ENCODE measurements at regions not wholly inside any gene's neighbourhood (a gene's known extent, or its start where the extent isn't known, plus 50 kb on each side); places are given as distances from the start of the nearest gene placed in this dataset.

DNA sequence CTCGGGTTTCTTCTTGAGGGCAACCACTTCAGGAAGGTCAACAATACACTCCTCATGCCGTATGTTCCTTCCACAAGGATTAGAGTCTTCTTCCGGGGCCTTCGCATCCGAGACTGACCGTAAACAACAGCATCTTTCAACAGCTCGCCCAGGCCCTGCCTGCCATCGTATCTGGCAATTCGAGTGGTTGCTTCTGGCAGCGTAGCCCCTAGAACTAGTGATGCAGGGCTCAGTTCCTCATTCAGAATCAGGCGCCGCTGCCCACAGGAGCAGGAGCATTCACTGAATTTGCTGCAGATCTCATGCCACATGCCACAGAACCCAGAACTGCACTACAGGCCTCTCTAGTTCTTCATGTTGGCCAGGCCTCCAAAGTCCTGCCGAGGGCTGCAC is 59.0 kb upstream of the AFDN start:
- peaks cover 2% of the 10 kb centered on the region for H3K27me3 ChIP-seq (ENCODE audit: insufficient read depth, poor library complexity, severe bottlenecking)
- no peak for DNase-seq (ENCODE audit: low spot score)
- no peak overlapping the region for H3K4me3 ChIP-seq (ENCODE audit: severe bottlenecking)
- no peaks in the 10 kb centered on the region for H3K4me1 ChIP-seq (ENCODE audit: insufficient read depth, poor library complexity, severe bottlenecking)
- TF ChIP-seq, protein P1, sequence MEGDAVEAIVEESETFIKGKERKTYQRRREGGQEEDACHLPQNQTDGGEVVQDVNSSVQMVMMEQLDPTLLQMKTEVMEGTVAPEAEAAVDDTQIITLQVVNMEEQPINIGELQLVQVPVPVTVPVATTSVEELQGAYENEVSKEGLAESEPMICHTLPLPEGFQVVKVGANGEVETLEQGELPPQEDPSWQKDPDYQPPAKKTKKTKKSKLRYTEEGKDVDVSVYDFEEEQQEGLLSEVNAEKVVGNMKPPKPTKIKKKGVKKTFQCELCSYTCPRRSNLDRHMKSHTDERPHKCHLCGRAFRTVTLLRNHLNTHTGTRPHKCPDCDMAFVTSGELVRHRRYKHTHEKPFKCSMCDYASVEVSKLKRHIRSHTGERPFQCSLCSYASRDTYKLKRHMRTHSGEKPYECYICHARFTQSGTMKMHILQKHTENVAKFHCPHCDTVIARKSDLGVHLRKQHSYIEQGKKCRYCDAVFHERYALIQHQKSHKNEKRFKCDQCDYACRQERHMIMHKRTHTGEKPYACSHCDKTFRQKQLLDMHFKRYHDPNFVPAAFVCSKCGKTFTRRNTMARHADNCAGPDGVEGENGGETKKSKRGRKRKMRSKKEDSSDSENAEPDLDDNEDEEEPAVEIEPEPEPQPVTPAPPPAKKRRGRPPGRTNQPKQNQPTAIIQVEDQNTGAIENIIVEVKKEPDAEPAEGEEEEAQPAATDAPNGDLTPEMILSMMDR (IDR thresholded peaks at IDR 0.05; ENCODE audit: poor library complexity, severe bottlenecking), result no peak
- H3K9me3 ChIP-seq (ENCODE audit: severe bottlenecking), result no peaks in the 10 kb centered on the region
- ATAC-seq (ENCODE audit: low read depth), result no peak
- no peaks in the 10 kb centered on the region for H3K36me3 ChIP-seq (ENCODE audit: low read depth)
- H3K27ac ChIP-seq (ENCODE audit: poor library complexity, severe bottlenecking), result no peak overlapping the region

DNA sequence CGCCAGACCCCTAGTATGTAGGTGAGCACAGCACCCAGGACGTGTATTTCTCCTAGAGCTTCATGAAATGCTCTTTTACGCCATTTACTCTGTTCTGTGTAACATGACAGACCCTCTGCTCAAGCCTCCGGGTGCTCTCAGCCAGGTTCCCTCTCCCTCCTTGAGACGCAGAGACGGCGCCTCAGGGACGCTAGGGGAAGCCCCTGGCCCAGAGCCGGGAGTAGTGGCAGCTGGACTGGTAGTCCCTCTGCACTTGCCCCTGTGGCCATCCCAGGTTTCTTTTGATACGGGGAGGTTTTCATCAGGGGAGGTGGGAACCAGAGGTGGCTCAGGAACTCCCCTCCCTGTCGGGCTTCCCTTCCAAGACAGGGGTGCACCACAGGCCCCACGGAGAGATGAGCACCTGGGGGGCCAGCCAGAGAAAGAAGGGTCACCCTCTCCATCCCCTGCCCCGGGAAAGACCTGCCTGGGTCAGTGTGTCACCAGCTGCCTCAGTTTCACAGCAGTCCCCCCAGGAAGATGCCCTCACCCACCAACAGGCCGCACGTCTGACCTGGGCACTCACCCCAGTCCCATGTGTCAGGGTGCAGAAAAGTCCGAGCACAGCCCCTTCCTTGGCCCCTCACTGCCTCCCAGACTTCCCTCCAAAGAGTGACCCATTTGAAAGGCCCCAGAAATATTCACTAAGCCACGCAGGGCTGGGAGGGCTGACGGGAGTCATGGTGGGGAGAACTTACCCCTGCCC is 58.1 kb upstream of the AFDN start:
- Histone ChIP-seq H3K4me1 (ENCODE audit: insufficient read depth, poor library complexity, severe bottlenecking) (no peaks in the 10 kb centered on the region), H3K27ac (ENCODE audit: poor library complexity, severe bottlenecking) (no peak overlapping the region), H3K27me3 (ENCODE audit: insufficient read depth, poor library complexity, severe bottlenecking) (peaks cover 2% of the 10 kb centered on the region), H3K4me3 (ENCODE audit: severe bottlenecking) (no peak overlapping the region), H3K36me3 (ENCODE audit: low read depth) (no peaks in the 10 kb centered on the region), H3K9me3 (ENCODE audit: severe bottlenecking) (no peaks in the 10 kb centered on the region)
- ATAC-seq (ENCODE audit: low read depth) (no peak), DNase-seq (ENCODE audit: low spot score) (no peak)
- TF ChIP-seq, protein P1 (IDR thresholded peaks at IDR 0.05; ENCODE audit: poor library complexity, severe bottlenecking), result no peak

GRCh38 chr6:167769408-167770190 is 57.1 kb upstream of the AFDN start:
- TF ChIP-seq, protein P1 (IDR thresholded peaks at IDR 0.05; ENCODE audit: poor library complexity, severe bottlenecking), result no peak
- no peaks in the 10 kb centered on the region for H3K9me3 ChIP-seq (ENCODE audit: severe bottlenecking)
- no peaks in the 10 kb centered on the region for H3K36me3 ChIP-seq (ENCODE audit: low read depth)
- DNase-seq (ENCODE audit: low spot score), result no peak
- no peak overlapping the region for H3K4me3 ChIP-seq (ENCODE audit: severe bottlenecking)
- peaks cover 2% of the 10 kb centered on the region for H3K27me3 ChIP-seq (ENCODE audit: insufficient read depth, poor library complexity, severe bottlenecking)
- H3K4me1 ChIP-seq (ENCODE audit: insufficient read depth, poor library complexity, severe bottlenecking), result no peaks in the 10 kb centered on the region
- ATAC-seq (ENCODE audit: low read depth), result no peak
- no peak overlapping the region for H3K27ac ChIP-seq (ENCODE audit: poor library complexity, severe bottlenecking)

DNA sequence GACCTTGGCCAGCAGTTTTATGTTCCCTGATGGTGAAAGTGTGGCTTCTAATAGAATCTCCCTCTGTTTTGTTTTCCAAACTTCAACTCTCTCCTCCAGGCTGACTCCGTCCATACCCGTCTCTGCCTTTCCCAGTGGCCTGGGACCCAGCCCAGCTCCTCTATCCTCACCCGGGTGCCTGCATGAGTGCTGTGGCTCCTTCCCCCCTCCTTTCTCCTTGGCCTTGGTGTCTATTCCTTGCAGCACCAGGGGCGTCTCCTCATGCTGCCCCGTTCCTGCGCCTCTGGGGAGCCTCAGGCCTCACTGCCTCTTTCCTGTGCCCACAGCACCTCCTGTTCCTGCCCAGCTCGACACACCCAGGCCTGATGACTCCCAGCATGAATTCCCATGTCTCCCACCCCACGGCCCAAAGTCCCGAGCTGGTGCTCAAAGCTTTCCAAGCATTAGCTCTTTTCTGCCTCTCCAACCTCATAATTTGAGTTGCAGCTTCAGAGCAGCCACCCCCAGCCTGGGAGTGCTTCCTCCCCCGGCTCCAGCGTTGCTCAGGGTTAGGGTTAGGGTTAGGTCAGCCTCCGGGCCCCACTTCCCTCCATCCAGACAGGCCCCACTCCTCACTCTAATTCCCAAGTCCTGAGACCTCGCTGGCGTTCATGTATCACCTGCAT is 56.3 kb upstream of the AFDN start:
- no peaks in the 10 kb centered on the region for H3K36me3 ChIP-seq (ENCODE audit: low read depth)
- no peak for DNase-seq (ENCODE audit: low spot score)
- H3K27ac ChIP-seq (ENCODE audit: poor library complexity, severe bottlenecking), result no peak overlapping the region
- no peak overlapping the region for H3K4me3 ChIP-seq (ENCODE audit: severe bottlenecking)
- TF ChIP-seq, protein P1 (IDR thresholded peaks at IDR 0.05; ENCODE audit: poor library complexity, severe bottlenecking), result no peak
- H3K4me1 ChIP-seq (ENCODE audit: insufficient read depth, poor library complexity, severe bottlenecking), result no peaks in the 10 kb centered on the region
- ATAC-seq (ENCODE audit: low read depth), result no peak
- H3K9me3 ChIP-seq (ENCODE audit: severe bottlenecking), result no peaks in the 10 kb centered on the region
- H3K27me3 ChIP-seq (ENCODE audit: insufficient read depth, poor library complexity, severe bottlenecking), result peaks cover 2% of the 10 kb centered on the region
